SK-N-MC (cell line): ENCODE measurements at regions not wholly inside any gene's neighbourhood (a gene's known extent, or its start where the extent isn't known, plus 50 kb on each side); places are given as distances from the start of the nearest gene placed in this dataset.

Experiments
- DNase-seq: peaks from one replicate; pipeline ENCODE4 v3.0.0-alpha.2; 2011; ENCODE audit warnings: low read depth, low spot score
- H3K27ac ChIP-seq: fragments of 200-600 bp; sonication (generic); 2 replicates; pipeline ENCODE4 v1.5.1; 2016; ENCODE audit warnings: mixed run types
- H3K36me3 ChIP-seq: fragments of 200-600 bp; sonication (generic); 2 replicates; pipeline ENCODE4 v1.6.1; 2017; ENCODE audit warnings: antibody characterized with exemption, low read length, mixed read lengths; ENCODE audit not compliant: insufficient read depth
- H3K4me3 ChIP-seq: fragments of 200-600 bp; sonication (generic); 2 replicates; pipeline ENCODE4 v1.5.1; 2016
- H3K9ac ChIP-seq: fragments of 200-600 bp; sonication (generic); 2 replicates; pipeline ENCODE4 v1.8.0; 2017; ENCODE audit warnings: mixed run types, mixed read lengths; ENCODE audit not compliant: insufficient read length
- H3K9me3 ChIP-seq: fragments of 200-600 bp; sonication (generic); 2 replicates; pipeline ENCODE4 v1.6.1; 2017; ENCODE audit warnings: low read depth, mild to moderate bottlenecking, antibody characterized with exemption, low read length, moderate library complexity, mixed read lengths
- EZH2 ChIP-seq: fragments of 200-600 bp; sonication (generic); IDR thresholded peaks from one replicate; pipeline ENCODE4 v1.6.1; 2017; ENCODE audit warnings: antibody characterized with exemption
- FOXP2 ChIP-seq: optimal IDR thresholded peaks from 2 replicates; pipeline ENCODE3; 2011; ENCODE audit warnings: mild to moderate bottlenecking, moderate library complexity; ENCODE audit not compliant: insufficient read depth; ENCODE audit errors: extremely low read length, control extremely low read depth
- POLR2AphosphoS5 ChIP-seq: IDR thresholded peaks from 2 replicates; pipeline ENCODE4 v1.6.1; 2012; ENCODE audit warnings: mild to moderate bottlenecking, low read depth, low read length, borderline replicate concordance

- TF ChIP-seq FOXP2 (no peak), POLR2AphosphoS5 (no peak), EZH2 (no peak)
- no peak overlapping the region for H3K27ac ChIP-seq
- H3K36me3 ChIP-seq, result no peaks in the 10 kb centered on the region
- H3K4me3 ChIP-seq, result no peak overlapping the region
- H3K9ac ChIP-seq, result no peak overlapping the region
- no peak for DNase-seq
- no peaks in the 10 kb centered on the region for H3K9me3 ChIP-seq
Measured at GRCh38 chr11:100630898-100631297, 56.2 kb upstream of the ARHGAP42 start.

GRCh38 chr11:100631316-100631715 lies 55.8 kb upstream of the ARHGAP42 start:
- H3K9ac ChIP-seq, result no peak overlapping the region

GRCh38 chr11:100632941-100633452 lies 54.1 kb upstream of the ARHGAP42 start:
- no peak overlapping the region for H3K27ac ChIP-seq
- no peak for DNase-seq

More at GRCh38 chr11:100631316-100631715, 55.8 kb upstream of the ARHGAP42 start:
- TF ChIP-seq FOXP2, result no peak
- no peaks in the 10 kb centered on the region for H3K9me3 ChIP-seq
- no peak overlapping the region for H3K4me3 ChIP-seq
- DNase-seq, result no peak
- no peak overlapping the region for H3K27ac ChIP-seq
- H3K36me3 ChIP-seq, result no peaks in the 10 kb centered on the region

GRCh38 chr11:100635194-100635593 lies 51.9 kb upstream of the ARHGAP42 start:
- Histone ChIP-seq H3K36me3 (no peaks in the 10 kb centered on the region), H3K4me3 (no peak overlapping the region), H3K9ac (no peak overlapping the region), H3K9me3 (no peaks in the 10 kb centered on the region), H3K27ac (no peak overlapping the region)
- TF ChIP-seq FOXP2 (no peak), EZH2 (no peak), POLR2AphosphoS5 (no peak)
- no peak for DNase-seq

More at GRCh38 chr11:100632941-100633452, 54.1 kb upstream of the ARHGAP42 start:
- H3K36me3 ChIP-seq, result no peaks in the 10 kb centered on the region
- TF ChIP-seq EZH2 (no peak), POLR2AphosphoS5 (no peak), FOXP2 (no peak)
- no peak overlapping the region for H3K9ac ChIP-seq
- H3K9me3 ChIP-seq, result no peaks in the 10 kb centered on the region
- H3K4me3 ChIP-seq, result no peak overlapping the region

GRCh38 chr11:100636536-100636935 lies 50.6 kb upstream of the ARHGAP42 start:
- Histone ChIP-seq H3K4me3 (no peak overlapping the region), H3K36me3 (no peaks in the 10 kb centered on the region), H3K9me3 (no peaks in the 10 kb centered on the region), H3K27ac (no peak overlapping the region), H3K9ac (no peak overlapping the region)
- no peak for TF ChIP-seq FOXP2
- no peak for TF ChIP-seq POLR2AphosphoS5
- TF ChIP-seq EZH2, result no peak
- DNase-seq, result no peak
